Astrocyte of the cerebellum (primary cell): ENCODE measurements at regions not wholly inside any gene's neighbourhood (a gene's known extent, or its start where the extent isn't known, plus 50 kb on each side); places are given as distances from the start of the nearest gene placed in this dataset.

ENCODE experiments used
- DNase-seq: peaks from one replicate; pipeline ENCODE4 v3.0.0-alpha.2; 2011; ENCODE audit warnings: low read depth
- H3K4me3 ChIP-seq: 2 replicates; pipeline ENCODE4 v1.5.1; 2011; ENCODE audit warnings: mild to moderate bottlenecking, low read depth, low read length, moderate library complexity
- in situ Hi-C: cut with HindIII; loops from 2 replicates; pipeline ENCODE4 v1.10.0; 2017; ENCODE audit warnings: low sequenced_read_pairs
- TF ChIP-seq, protein P1 (sequence below): IDR thresholded peaks from 2 replicates; pipeline ENCODE4 v1.5.1; 2012; ENCODE audit warnings: low read length, low read depth, moderate library complexity, mild to moderate bottlenecking; ENCODE audit errors: missing control alignments

- DNase-seq, result no peak
- in situ Hi-C loops, result no loop called here
- H3K4me3 ChIP-seq, result no peak overlapping the region
- TF ChIP-seq, protein P1, sequence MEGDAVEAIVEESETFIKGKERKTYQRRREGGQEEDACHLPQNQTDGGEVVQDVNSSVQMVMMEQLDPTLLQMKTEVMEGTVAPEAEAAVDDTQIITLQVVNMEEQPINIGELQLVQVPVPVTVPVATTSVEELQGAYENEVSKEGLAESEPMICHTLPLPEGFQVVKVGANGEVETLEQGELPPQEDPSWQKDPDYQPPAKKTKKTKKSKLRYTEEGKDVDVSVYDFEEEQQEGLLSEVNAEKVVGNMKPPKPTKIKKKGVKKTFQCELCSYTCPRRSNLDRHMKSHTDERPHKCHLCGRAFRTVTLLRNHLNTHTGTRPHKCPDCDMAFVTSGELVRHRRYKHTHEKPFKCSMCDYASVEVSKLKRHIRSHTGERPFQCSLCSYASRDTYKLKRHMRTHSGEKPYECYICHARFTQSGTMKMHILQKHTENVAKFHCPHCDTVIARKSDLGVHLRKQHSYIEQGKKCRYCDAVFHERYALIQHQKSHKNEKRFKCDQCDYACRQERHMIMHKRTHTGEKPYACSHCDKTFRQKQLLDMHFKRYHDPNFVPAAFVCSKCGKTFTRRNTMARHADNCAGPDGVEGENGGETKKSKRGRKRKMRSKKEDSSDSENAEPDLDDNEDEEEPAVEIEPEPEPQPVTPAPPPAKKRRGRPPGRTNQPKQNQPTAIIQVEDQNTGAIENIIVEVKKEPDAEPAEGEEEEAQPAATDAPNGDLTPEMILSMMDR, result no peak
These were observed 177.0 kb upstream of the C16orf82 start for GRCh38 chr16:26889740-26890139.

GRCh38 chr16:26898200-26898599 lies 168.5 kb upstream of the C16orf82 start:
- TF ChIP-seq, protein P1, result no peak

GRCh38 chr16:26901196-26901861 lies 165.4 kb upstream of the C16orf82 start:
- no peak for DNase-seq
- TF ChIP-seq, protein P1, result no peak
- H3K4me3 ChIP-seq, result no peak overlapping the region
- in situ Hi-C loops, result no loop called here

More at GRCh38 chr16:26898200-26898599, 168.5 kb upstream of the C16orf82 start:
- in situ Hi-C loops, result no loop called here
- no peak for DNase-seq
- no peak overlapping the region for H3K4me3 ChIP-seq

- no peak for DNase-seq
- no peak overlapping the region for H3K4me3 ChIP-seq
- in situ Hi-C loops, result no loop called here
- TF ChIP-seq, protein P1, result no peak
These were observed 164.7 kb upstream of the C16orf82 start for GRCh38 chr16:26901983-26902382.

- TF ChIP-seq, protein P1, result no peak
- in situ Hi-C loops, result no loop called here
- DNase-seq, result peak; percentile 95
- no peak overlapping the region for H3K4me3 ChIP-seq
These were observed 161.4 kb upstream of the C16orf82 start for GRCh38 chr16:26905336-26905735.

DNA sequence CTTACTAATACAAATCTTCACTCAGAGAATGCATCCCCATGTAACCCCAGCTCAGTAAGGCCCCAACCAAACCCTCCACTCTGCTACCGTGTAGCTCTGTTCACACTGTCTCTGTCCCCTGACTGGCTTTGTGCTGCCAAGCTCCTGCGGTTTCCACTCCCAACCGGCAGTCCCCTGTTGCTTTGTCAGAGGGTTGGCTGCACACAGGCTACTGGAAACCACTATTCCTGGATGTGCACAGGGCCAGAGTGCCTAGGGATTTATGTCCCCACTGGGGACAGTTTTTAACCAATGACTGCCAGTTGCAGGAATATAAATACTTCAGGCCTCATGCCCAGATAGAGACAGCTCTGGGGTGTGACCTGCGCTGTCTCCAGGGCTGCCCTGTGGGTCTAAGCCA lies 157.1 kb upstream of the C16orf82 start:
- TF ChIP-seq, protein P1, result no peak
- no peak for DNase-seq
- in situ Hi-C loops, result no loop called here
- H3K4me3 ChIP-seq, result no peak overlapping the region

GRCh38 chr16:26911436-26911835 lies 155.3 kb upstream of the C16orf82 start:
- in situ Hi-C loops, result no loop called here
- no peak overlapping the region for H3K4me3 ChIP-seq
- TF ChIP-seq, protein P1, result no peak
- DNase-seq, result no peak
